ENCODE measurements at regions not wholly inside any gene's neighbourhood (a gene's known extent, or its start where the extent isn't known, plus 50 kb on each side); places are given as distances from the start of the nearest gene placed in this dataset.
A peak's percentile ranks its signal among the peaks of the same experiment; 100 is the strongest.

DNA sequence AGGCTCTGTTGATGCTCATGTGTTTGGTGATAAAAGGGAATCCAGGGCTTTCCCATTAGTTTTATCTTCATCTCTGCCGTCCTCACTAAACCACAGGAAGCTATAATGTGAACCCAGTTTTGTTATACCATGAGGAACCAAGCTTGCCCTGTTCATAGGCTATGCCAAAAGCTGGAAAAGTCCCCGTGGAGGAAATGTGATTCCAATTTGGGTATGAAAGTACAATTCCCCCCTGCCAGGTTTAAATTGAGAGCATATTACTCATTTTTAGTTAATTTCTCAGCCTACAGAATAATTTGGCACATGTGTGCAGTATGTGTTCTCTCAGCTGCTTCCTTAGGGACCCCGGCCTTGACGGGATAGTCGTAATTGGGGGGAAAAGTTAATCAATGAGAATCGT lies 327.4 kb downstream of the RND3 start:
- DNase-seq: no peak
- intact Hi-C loops (cut with DNase I): no loop called here
- H3K27me3 ChIP-seq (ENCODE audit: low read depth): no peaks in the 10 kb centered on the region
- H3K36me3 ChIP-seq: no peaks in the 10 kb centered on the region
- ATAC-seq: no peak
- H3K27ac ChIP-seq: no peak overlapping the region
- no peaks in the 10 kb centered on the region for H3K4me1 ChIP-seq
- no peaks in the 10 kb centered on the region for H3K9me3 ChIP-seq
- no peak overlapping the region for H3K4me3 ChIP-seq
- TF ChIP-seq, protein P1, sequence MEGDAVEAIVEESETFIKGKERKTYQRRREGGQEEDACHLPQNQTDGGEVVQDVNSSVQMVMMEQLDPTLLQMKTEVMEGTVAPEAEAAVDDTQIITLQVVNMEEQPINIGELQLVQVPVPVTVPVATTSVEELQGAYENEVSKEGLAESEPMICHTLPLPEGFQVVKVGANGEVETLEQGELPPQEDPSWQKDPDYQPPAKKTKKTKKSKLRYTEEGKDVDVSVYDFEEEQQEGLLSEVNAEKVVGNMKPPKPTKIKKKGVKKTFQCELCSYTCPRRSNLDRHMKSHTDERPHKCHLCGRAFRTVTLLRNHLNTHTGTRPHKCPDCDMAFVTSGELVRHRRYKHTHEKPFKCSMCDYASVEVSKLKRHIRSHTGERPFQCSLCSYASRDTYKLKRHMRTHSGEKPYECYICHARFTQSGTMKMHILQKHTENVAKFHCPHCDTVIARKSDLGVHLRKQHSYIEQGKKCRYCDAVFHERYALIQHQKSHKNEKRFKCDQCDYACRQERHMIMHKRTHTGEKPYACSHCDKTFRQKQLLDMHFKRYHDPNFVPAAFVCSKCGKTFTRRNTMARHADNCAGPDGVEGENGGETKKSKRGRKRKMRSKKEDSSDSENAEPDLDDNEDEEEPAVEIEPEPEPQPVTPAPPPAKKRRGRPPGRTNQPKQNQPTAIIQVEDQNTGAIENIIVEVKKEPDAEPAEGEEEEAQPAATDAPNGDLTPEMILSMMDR (IDR thresholded peaks at IDR 0.05): no peak

DNA sequence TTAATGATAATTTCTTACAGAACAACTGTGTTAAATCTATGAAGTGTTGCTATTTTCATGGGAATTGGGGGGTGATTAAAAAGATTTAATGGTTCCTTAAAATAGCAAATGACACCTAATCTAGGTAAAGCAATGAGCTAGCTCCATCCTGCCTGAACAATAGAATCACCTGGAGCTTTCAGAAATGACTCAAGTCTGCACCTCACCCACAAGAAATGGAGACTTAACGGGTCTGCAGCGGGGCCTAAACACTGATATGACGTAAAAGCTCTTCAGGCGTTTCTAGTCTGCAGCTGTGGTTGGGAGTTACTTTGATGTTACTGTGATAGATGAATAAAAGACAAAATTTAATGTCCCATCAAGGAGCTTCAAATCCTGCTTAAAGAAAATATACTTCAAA lies 328.2 kb downstream of the RND3 start:
- no peak for ATAC-seq
- no peaks in the 10 kb centered on the region for H3K9me3 ChIP-seq
- TF ChIP-seq, protein P1 (IDR thresholded peaks at IDR 0.05): no peak

DNA sequence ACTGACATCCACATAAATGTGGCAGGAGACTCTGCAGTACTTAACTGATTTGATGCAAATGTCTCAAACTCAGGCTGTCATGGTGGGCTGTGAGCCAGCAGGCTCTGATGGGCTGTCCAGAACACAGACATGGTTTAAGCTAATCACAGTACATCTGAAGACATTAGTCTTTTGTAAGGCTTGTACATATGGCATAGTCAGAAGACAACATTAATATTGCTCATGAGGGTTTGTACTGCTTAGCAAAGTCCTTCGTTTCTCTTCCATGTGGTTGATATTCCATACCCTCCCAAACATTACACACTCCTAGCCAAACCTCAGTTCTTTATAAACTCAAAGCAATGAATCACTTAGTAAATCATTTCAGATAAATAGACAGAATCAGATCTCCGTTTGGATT lies 330.6 kb downstream of the RND3 start:
- DNase-seq: no peak
- TF ChIP-seq, protein P1 (IDR thresholded peaks at IDR 0.05): no peak
- H3K36me3 ChIP-seq: no peaks in the 10 kb centered on the region
- no peak overlapping the region for H3K27ac ChIP-seq
- no peaks in the 10 kb centered on the region for H3K27me3 ChIP-seq (ENCODE audit: low read depth)
- H3K9me3 ChIP-seq: no peaks in the 10 kb centered on the region
- H3K4me1 ChIP-seq: no peaks in the 10 kb centered on the region
- intact Hi-C loops (cut with DNase I): no loop called here
- H3K4me3 ChIP-seq: no peak overlapping the region
- ATAC-seq: no peak

More for the DNA sequence above, 328.2 kb downstream of the RND3 start:
- no peak for DNase-seq
- Histone ChIP-seq H3K36me3 (no peaks in the 10 kb centered on the region), H3K27me3 (ENCODE audit: low read depth) (no peaks in the 10 kb centered on the region), H3K4me1 (no peaks in the 10 kb centered on the region), H3K27ac (no peak overlapping the region), H3K4me3 (no peak overlapping the region)
- intact Hi-C loops (cut with DNase I): no loop called here

DNA sequence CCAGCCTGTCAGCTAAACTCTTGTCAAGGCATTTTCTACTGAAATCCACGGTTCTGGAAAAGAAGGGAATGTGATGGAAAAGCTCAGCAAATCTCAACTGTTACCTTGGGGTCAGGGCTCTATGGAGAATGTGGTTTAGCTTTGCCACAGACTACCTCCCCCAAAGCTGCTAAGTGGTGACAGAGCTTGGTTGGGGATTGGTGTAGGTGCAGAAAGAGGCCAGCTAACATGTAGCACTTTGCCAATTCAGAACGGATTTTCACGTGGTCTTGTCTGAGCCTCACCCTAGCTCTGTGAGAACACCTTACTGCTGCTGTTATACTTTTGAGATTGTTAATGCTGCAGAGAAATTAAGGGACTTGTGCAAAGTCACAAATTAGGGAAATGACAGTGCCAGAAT lies 331.1 kb downstream of the RND3 start:
- Histone ChIP-seq H3K9me3 (no peaks in the 10 kb centered on the region), H3K36me3 (no peaks in the 10 kb centered on the region), H3K4me1 (no peaks in the 10 kb centered on the region), H3K27ac (no peak overlapping the region), H3K27me3 (ENCODE audit: low read depth) (no peaks in the 10 kb centered on the region), H3K4me3 (no peak overlapping the region)
- no peak for DNase-seq
- ATAC-seq: no peak
- intact Hi-C loops (cut with DNase I): no loop called here
- TF ChIP-seq, protein P1 (IDR thresholded peaks at IDR 0.05): no peak

DNA sequence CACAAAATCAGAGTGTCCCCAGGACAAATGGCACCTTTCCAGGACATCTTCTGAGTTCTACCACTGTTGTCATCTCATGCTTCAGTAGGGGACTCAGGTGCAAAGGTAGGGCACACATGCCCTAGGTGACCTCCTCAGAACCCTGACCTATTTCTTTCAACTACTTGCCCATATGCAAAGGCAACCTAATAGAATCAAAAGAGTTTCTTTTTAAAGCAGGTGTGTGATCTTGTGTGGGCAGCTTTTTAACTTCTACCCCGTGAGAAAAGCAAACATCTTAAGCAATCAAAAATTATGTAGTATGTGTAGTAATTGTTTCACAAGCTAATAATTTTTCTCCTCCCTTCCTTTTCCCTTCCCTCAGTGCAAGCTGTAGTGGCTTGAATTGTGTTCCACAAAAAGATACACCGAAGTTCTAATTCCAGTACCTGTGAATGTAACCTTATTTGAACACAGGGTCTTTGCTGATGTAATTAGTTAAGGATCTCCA lies 333.1 kb downstream of the RND3 start:
- DNase-seq (no peak), ATAC-seq (peak in 1 of 2 donors; percentile 68)
- no peaks in the 10 kb centered on the region for H3K36me3 ChIP-seq
- H3K4me1 ChIP-seq: no peaks in the 10 kb centered on the region
- TF ChIP-seq, protein P1 (IDR thresholded peaks at IDR 0.05): no peak
- H3K4me3 ChIP-seq: no peak overlapping the region
- H3K9me3 ChIP-seq: no peaks in the 10 kb centered on the region
- H3K27me3 ChIP-seq (ENCODE audit: low read depth): no peaks in the 10 kb centered on the region
- no peak overlapping the region for H3K27ac ChIP-seq
- intact Hi-C loops (cut with DNase I): no loop called here
